HG03575 (cell line): ENCODE measurements at regions not wholly inside any gene's neighbourhood (a gene's known extent, or its start where the extent isn't known, plus 50 kb on each side); places are given as distances from the start of the nearest gene placed in this dataset.
"Not testable (repeated sequence)": the region's sequence is repeated elsewhere in the genome, so short reads cannot be mapped to it uniquely, and the experiment has no call there.

Source experiments
- ATAC-seq: cut with Tn5 transposase; IDR thresholded peaks from one replicate; pipeline ENCODE4 v1.9.1; 2021; ENCODE audit not compliant: unreplicated experiment, insufficient number of reproducible peaks, low FRiP score; ENCODE audit errors: extremely low read depth

- no peak for ATAC-seq
Measured at GRCh38 chr11:42925916-42926315, 385.9 kb upstream of the API5 start.

GRCh38 chr11:42947405-42947804, 364.4 kb upstream of the API5 start:
- ATAC-seq = no peak

GRCh38 chr11:42949738-42950376, 361.9 kb upstream of the API5 start:
- ATAC-seq = not testable (repeated sequence)

- ATAC-seq = no peak
Measured at GRCh38 chr11:42951266-42951665, 360.5 kb upstream of the API5 start.

GRCh38 chr11:42957831-42958230, 354.0 kb upstream of the API5 start:
- ATAC-seq = no peak

GRCh38 chr11:42958635-42959034, 353.2 kb upstream of the API5 start:
- ATAC-seq = no peak

GRCh38 chr11:42960521-42961088, 351.2 kb upstream of the API5 start:
- ATAC-seq = no peak

GRCh38 chr11:42967653-42968052, 344.1 kb upstream of the API5 start:
- ATAC-seq = no peak

- no peak for ATAC-seq
Measured at GRCh38 chr11:42972741-42973140, 339.1 kb upstream of the API5 start.

GRCh38 chr11:42974510-42975179, 337.2 kb upstream of the API5 start:
- no peak for ATAC-seq

GRCh38 chr11:42975180-42975529, 336.6 kb upstream of the API5 start:
- no peak for ATAC-seq

- no peak for ATAC-seq
Measured at GRCh38 chr11:42976636-42977217, 335.1 kb upstream of the API5 start.

- ATAC-seq = no peak
Measured at GRCh38 chr11:42992594-42992993, 319.2 kb upstream of the API5 start.

GRCh38 chr11:42996421-42997307, 315.1 kb upstream of the API5 start:
- ATAC-seq = no peak

- not testable (repeated sequence) for ATAC-seq
Measured at GRCh38 chr11:43004879-43005278, 306.9 kb upstream of the API5 start.

- no peak for ATAC-seq
Measured at GRCh38 chr11:43010042-43010441, 301.8 kb upstream of the API5 start.

GRCh38 chr11:43012606-43013005, 299.2 kb upstream of the API5 start:
- ATAC-seq = no peak

- no peak for ATAC-seq
Measured at GRCh38 chr11:43021466-43021865, 290.3 kb upstream of the API5 start.

- no peak for ATAC-seq
Measured at GRCh38 chr11:43034341-43034740, 277.5 kb upstream of the API5 start.
